ENCODE measurements at regions not wholly inside any gene's neighbourhood (a gene's known extent, or its start where the extent isn't known, plus 50 kb on each side); places are given as distances from the start of the nearest gene placed in this dataset.
"Not testable (repeated sequence)": the region's sequence is repeated elsewhere in the genome, so short reads cannot be mapped to it uniquely, and the experiment has no call there.

DNA sequence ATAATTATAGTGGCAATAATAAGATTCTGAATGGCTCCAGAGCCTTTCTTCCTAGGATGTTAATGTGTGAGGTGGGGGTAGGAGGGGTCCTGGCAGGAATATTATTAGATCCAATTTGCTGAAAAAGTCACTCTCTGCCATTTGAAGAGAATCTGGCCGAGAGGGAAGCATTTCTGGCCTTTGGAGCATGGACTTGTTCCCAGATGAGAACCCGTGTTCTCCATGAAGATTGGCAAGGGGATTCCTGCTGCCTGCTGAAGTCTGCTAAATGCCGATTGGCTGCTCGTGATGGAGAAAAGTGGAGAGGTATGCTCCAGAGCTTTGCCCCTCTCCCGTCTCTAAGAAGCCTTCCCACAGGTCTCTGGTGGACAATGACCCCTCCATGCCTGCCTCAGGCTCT, 135.6 kb downstream of the TRIM43 start:
- DNase-seq (ENCODE audit: low spot score) = not testable (repeated sequence)

GRCh38 chr2:95728878-95729596, 137.2 kb downstream of the TRIM43 start:
- DNase-seq (ENCODE audit: low spot score) = peak; percentile 87

DNA sequence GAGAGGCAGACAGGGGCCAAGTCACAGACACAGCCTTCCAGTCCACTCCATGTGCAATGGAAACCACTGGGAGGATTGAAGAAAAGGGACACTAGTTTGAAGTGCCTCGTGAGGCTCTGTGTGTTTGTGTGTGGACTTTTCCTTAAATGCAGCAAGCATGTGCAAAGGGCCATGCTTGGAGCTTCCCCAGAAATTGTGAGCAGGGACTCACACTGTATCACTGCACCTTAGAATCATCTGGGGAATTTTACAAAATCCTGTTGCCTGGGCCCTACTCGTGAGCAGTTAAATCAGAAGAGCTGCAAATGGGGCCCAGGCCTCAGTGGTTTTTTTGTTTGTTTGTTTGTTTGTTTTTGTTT, 137.8 kb downstream of the TRIM43 start:
- DNase-seq (ENCODE audit: low spot score) = no peak

- DNase-seq (ENCODE audit: low spot score) = no peak
Observed at GRCh38 chr2:95730813-95731212, 139.0 kb downstream of the TRIM43 start.

DNA sequence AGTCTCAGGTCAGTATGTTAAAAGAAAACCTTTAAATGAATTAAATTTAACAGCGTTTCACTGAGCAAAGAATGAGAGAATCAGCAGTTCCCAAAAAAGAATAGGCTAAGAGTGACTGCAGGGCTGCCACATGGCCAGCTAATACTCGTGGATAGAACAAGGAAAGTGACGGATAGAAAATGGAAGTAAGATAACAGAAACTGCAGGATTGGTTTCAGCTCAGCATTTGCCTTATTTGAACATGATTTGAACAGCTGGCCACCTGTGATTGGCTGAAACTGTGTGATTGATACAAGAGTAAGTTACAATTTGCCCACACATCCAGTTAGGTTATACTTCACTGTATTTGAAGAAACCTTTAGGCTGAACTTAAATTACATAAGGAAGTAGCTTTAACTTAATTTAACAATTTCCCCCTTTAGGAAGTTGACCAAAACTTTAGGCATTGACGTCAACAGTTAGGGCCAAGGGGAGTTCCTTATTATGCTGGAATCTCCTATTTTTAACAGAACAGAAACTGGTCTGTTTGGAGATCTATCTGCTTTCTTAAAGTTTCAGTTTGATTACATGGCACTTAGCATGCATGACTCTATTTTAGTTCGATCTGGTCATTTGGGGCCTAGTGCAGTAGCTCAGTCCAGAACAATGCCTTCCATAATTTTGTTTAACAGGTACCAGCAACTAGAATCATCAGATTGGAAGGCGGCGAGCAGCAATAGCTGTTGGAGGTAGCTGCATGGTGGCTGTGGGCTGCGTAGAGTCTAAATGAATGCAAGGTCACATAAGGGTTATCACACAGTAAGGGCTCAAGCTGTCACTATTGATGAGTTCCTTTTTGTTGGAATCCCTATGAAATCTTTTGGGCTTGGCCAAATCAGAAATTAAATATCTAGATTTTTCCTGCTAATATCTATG, 143.4 kb downstream of the TRIM43 start:
- DNase-seq (ENCODE audit: low spot score) = no peak

GRCh38 chr2:95738301-95738700, 146.5 kb downstream of the TRIM43 start:
- no peak for DNase-seq (ENCODE audit: low spot score)

- DNase-seq (ENCODE audit: low spot score) = not testable (repeated sequence)
Observed at GRCh38 chr2:95752126-95752525, 160.3 kb downstream of the TRIM43 start.

DNA sequence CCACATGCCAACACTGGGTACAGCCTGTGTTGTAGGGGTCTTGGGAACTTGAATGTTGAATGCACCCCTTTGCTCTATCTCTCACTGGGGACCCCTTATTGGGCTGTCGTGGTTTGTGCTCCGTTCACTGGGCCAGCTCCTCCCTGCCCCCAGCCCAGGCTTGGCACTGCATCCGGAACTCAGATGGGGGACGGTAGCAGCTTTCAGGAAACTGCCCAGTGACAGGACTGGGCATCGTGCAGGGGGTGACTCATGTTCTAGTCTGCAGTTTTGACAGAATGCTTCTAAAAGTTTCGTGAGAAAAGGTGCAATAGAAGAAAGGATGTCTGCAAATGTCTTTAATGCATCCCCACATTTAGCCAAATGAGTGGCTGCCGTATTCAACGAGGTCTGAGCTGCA, 162.0 kb downstream of the TRIM43 start:
- not testable (repeated sequence) for DNase-seq (ENCODE audit: low spot score)

DNA sequence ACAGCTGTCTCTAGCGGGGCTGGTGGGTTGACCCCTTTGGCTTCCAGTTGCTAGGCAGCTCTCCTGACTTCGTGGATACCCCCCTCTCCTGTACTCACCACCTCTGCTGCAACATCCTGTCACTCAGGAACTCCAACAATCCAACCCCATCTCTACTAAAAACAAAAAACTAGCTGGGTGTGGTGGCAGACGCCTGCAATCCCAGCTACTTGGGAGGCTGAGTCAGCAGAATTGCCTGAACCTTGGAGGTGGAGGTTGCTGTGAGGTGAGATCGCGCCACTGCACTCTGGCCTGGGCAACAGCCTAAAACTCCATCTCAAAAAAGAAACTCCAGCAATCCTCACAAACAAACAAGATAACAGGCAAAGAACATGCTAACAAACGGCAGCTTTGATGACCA, 162.4 kb downstream of the TRIM43 start:
- not testable (repeated sequence) for DNase-seq (ENCODE audit: low spot score)

DNA sequence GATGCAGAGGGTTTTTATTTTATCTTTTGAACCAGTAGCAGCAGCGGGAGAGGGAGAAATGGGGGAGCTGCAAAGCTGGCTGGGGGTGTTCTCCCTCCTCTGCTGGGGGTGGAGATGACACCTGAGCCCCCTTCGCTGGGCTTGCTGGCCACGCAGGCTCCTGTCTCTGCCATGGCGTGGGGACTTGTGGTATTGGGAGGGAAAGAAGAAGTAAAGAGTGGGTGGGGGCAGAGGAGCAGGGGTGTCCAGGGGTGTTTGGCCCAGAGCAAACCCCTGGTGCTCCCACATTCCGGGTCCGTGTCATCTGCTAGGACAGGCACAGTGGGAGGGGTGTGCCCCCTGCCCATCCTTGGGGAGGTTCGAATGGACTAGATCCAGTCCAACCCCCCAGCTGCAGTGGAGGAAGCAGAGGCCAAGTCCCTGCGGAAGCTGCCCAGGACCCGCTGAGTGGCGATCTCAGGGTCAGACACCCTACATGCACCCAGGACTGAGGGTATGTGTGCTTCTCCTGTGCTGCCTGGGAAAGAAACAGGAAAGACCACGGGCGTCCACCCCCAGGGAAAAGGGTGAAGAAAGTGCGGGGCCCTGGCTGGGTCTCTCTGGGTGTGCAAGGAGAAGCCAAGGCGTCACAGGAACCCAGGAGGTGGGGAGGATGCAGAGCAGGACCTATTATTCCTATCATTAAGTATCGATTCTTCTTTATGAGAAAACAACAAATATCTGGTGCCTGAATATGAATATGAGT, 163.2 kb downstream of the TRIM43 start:
- not testable (repeated sequence) for DNase-seq (ENCODE audit: low spot score)

DNA sequence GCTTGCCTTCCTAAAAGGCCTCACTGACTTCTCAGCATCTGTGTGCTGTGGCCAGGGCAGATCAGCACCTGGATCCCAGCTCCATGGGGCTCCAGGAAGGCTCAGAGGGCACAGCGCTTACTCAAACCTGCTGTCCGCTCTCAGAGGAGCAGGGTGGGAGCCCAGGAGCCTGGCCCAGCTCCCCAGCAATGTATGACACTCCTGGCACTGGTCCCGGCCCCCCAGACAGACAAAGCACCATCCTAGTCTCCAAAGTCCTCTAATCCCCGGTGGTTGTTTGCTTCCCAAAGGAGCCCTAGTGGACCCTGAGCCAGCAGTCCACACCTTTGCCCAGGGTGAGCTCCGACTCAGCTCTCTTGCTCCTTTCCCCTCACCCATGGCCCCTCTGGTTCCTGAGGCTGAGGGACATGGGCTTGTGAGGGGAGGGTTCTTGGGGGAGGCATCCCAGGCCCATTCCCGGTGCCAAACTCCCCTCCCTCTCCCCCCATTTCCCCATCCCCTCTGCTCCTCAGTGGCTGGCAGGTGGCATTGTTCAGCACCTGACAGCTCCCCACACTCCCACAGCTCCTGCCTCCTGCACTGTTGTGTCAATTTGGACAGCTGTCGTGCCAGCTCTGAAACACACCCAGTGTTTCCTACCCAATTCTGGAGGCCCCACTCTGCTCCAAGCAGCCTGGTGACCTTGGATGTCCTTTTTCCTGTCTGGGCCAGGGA, 164.3 kb downstream of the TRIM43 start:
- not testable (repeated sequence) for DNase-seq (ENCODE audit: low spot score)

DNA sequence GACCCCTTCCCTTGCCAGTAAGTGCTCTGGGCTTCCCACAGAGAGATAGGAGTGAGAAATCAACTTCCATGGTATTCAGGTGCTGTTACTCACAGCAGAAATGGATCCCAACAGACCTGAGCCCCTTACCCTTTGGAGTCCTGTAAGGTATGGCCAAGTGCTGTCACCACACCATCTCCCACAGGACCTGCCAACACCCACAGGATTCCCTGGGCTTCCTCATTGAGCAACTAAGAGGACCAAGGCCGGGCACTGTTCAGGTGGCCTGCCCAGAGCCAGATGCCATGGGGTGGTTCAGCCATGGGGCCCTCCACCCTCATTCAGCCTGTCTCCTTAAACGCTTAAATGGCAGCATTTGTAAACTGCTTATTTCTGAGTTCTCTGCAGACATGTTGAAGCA, 166.2 kb downstream of the TRIM43 start:
- DNase-seq (ENCODE audit: low spot score) = no peak

DNA sequence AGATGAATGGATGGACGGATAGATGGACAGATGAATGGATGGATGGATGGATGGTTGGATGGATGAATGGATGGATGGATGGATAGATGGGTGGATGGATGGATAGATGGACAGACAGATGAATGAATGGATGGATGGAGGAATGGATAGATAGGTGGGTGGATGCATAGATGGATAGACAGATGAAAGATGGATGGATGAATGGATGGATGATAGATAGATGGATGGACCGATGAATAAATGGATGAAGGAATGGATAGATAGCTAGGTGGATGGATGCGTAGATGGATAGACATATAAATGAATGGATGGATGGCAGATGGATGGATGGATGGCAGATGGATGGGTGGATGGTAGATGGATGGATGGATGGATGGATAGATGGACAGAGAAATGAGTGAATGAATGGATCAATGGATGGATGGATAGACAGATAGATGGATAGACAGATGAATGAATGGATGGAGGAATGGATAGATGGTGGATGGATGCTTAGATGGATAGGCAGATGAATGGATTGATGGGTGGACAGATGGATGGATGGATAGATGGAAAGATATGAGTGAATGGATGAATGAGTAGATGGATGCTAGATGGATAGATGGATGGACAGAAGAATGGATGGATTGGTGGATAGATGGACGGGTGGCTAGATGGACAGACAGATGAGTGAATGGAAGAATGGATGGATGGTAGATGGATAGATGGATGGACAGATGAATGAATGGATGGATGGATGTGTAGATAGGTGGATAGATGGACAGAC, 167.9 kb downstream of the TRIM43 start:
- DNase-seq (ENCODE audit: low spot score) = no peak

- peak; percentile 53 for DNase-seq (ENCODE audit: low spot score)
Observed at GRCh38 chr2:95760806-95761525, 169.2 kb downstream of the TRIM43 start.

- DNase-seq (ENCODE audit: low spot score) = no peak
Observed at GRCh38 chr2:95761556-95761955, 169.8 kb downstream of the TRIM43 start.

GRCh38 chr2:95762023-95763021, 170.5 kb downstream of the TRIM43 start:
- not testable (repeated sequence) for DNase-seq (ENCODE audit: low spot score)

- not testable (repeated sequence) for DNase-seq (ENCODE audit: low spot score)
Observed at GRCh38 chr2:95763074-95763473, 171.3 kb downstream of the TRIM43 start.

DNA sequence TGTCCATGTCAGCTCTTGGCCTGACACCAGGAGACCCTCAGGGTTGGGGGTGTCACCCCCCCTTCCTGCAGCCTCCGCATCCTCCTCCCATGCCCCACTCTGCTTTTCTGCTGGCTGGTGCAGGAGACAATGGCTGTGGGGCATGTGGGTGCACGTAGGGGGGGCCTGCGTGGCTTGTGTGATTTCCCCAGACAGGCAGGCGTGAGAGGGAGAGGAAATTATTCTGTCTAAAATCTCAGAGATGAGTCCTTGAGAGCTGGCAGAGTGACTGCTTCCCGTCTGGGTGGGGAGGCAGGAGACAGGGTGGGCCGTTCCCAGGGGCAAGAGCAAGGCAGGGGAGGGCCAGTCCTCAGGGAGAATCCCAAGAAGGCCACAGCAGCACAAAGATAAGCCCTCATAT, 173.2 kb downstream of the TRIM43 start:
- not testable (repeated sequence) for DNase-seq (ENCODE audit: low spot score)

Measured in H4 (cell line).